ENCODE measurements at regions not wholly inside any gene's neighbourhood (a gene's known extent, or its start where the extent isn't known, plus 50 kb on each side); places are given as distances from the start of the nearest gene placed in this dataset.

DNA sequence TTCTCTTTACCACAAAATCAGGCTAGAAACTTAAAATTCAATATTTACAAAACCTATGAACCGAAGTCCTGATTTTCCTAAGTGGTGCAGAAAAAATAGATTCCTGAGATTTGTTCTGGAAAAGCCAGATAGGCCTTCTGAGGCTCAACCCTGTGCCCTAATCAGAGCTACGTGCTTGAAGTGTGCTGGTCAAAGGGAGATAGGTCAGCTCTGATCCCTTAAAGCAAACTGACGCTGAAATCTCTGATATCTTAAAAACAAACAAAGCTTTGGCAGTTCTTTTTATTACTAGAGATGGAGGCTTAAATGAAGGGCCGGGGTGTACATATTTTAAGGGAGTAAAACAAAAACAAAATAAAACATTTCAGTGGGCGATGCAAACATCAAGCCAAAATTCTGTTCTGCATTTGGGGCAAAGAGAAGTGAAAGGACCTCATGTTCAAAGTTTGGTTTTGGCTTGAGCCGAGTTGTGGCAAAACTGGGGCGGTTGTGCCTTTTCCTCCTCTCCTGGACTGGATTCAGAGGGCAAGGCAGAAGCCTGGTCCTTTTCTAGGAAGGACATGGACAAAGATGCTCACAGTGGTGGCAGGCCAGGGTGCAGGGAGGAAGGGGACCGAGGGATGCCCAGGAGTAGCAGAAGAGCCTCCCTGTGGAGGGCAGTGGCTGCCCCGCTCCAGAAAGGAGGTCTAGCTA is 295.0 kb downstream of the CDCA7 start:
- FAIRE-seq: no peak

DNA sequence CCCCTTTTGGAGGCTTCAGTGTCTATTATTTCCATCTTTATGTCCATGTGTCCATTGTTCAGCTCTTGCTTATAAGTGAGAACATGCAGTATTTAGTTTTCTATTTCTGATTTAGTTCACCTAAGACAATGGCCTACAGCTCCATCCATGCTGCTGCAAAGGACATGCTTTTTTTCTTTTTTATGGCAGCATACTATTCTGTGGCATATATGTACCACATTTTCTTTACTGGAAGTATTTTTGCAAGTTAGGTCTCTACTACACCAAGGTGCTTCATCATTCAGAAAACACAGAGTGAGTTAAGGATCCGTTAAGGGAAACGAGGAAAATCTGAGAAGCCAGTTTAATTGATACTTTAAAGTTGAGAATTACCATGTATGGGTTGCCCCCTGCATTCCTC is 297.2 kb downstream of the CDCA7 start:
- FAIRE-seq: no peak

DNA sequence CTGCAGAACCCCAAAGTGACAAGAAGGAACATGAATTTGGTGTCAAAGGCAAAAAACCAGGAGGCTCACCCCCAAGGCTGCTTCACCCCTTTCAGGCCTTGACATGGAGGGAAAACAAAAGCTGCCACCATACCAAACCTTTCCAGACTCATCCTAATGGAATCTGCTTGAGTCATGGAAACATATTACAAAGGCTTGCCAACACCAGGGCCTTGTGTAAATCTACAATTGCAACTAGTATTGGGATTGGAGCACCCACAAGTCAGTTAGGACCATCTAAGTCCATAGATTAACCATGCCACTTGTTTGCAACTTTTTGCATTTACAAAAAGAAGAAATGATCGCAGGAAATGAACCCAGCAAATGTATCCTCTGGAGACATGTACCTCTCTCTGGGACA is 297.6 kb downstream of the CDCA7 start:
- no peak for FAIRE-seq

DNA sequence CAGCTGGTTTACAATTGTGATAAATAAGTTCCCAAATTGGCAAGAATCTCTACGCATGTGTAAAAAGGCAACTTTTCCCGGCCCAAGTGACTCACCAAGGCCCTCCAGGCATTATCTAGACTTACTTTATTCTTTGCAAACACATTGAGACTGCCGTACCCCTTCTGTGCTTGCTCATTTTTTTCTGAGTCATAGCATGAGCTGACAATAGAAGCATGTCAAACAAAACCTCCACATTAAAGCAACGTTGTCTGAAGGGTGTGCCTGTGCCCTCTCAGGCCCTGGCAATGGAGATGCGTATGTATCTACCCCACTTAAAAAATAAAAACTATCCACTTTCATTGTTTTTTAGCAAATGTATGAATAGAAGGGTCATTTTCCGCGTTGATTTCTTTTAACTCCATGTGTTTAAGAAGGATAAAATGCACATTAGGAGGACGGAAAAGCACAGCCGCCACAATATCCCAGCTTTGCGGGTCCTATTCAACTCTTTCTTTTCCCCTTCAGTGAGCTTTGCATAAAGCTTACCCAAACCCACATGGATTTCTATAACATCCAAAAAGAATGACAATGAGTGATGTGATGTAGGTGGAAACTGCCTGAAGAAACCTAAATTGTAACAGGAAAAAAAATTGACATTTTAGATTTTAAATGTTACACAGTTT is 298.2 kb downstream of the CDCA7 start:
- FAIRE-seq: no peak

DNA sequence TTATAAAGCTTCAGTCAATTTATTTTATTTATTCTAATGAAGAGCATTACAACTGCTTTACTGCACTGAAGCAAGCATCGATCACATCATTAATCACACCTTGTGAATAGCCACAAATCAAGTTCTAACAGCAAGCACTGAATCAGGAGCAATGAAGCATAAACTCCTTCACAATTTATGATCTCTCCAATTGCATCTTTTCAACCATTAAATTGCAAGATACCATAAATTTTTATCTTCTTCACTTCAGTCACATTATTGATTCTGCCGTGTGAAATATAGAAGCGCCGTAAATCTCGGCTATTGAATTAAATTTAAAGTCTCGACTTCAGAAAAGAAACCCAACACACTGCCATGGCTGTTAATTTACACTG is 298.7 kb downstream of the CDCA7 start:
- no peak for FAIRE-seq

DNA sequence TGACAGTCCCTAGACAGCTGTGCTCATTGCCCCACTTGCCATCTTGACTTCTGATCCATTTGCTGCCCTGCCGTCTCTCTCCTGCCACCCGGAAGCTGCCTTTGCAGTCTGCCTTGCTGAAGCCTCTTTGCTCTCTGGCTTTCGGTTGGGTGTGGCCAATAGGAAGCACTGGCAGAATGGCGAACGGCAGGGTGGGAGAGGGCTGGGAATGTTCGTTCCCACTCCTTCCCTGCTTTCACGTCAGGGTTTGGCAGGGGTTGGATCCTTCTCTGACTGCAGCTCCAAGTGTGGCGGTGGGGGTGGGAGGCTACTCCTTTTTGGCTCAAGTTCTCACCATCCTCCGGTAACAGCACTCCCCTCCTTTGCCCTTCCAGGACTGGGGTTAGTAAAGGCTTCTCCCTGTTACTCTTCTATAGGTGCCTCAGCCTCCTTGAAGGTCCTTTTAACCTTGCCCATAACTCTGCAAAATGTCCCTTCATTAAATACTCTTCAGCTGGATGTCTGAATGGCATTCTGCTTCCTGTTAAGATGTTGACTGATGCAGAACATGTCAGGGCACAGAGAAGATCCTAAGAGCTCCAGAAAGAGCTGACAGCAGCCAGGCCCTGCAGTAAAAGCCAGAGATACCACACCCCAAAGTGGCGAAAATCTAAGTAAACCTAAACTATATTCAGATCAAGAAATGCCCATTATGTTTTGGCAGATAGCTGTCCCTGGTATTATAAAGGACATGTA is 299.7 kb downstream of the CDCA7 start:
- FAIRE-seq: no peak

DNA sequence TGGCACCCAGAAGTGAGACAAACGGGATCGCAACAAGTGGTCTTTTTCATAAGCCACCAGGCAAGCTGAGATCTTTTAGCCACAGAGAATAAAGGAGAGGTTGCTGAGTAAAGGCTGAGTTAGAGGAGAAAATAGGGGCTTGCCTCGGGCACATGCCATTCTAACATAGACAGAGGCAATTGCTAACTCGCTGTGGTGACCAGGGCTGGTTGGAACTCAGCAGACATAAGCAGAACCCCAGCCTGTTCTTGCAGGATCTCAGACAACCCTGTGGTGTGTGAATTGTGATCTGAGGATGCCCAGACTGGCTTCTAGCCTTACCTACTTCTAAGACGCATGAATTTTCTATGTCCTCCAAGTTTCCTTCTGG is 300.2 kb downstream of the CDCA7 start:
- no peak for FAIRE-seq

DNA sequence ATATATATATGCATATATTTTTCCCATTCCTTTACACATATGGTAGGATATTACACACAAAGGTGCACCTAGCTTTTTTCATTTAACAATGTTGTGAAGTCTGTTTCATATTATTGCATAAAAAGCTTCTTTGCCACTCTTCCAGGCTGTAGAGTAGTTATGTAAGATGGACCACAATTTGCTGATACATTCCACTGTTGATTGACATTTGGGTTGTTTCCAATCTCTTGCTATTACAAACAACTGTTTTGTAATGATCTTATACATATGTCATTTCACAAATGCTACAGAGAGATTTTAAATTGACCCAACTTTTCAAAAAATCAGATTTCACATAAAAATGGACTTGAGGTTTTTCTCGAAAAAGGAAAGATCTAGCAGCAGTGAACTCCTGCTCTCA is 301.4 kb downstream of the CDCA7 start:
- no peak for FAIRE-seq

DNA sequence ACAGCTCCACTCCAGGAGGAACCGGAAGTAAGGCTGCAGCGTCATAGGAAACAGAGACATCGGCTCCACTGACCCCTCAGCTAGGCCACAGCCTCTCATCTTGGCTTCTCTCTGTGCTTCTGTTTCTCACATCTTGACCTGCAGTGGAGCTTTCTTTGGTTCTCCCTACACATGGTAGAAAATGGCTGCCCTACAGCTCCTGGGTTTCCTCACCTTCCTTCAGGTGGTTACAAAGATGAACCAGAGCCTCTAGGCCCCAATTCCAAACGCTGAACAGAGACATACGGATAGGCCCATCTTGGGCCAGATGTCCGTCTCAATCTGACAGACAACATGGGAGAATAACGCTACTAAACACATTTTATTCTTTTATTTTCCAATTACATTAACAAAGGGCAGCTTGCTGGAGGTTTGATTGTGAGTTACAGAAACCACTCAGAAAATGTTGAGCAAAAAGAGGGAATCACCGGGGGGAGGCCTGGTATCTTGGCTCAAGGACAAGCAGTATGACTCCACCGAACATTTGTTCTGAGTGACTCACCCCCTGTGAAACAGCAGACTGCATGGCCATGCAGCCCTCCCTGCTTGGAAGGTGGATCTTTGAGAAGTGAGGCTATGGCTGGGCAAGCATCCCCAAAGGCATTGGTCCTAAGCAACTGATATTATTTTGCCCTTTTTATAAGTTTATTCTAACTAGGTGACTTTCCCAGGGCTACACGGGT is 303.5 kb downstream of the CDCA7 start:
- no peak for FAIRE-seq

DNA sequence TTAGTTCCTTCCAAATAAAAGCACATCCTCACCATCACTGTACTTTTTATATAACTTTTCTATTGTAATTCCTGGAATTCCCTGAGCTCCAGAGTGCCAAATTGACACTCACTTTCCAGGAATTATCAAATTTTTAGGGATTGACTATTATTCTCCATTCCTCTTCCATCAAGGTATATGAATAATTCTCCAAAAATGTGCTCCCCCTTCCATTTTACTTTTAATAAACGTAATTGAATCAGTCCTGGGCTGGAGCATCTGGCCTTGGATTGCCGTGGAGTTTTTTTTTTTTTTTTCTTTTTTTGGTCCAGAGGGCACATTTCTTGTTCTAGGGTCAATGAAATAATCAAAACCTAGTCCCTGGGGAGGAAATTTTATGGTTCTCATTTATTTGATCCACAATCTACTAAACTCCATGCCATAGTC is 304.3 kb downstream of the CDCA7 start:
- no peak for FAIRE-seq

DNA sequence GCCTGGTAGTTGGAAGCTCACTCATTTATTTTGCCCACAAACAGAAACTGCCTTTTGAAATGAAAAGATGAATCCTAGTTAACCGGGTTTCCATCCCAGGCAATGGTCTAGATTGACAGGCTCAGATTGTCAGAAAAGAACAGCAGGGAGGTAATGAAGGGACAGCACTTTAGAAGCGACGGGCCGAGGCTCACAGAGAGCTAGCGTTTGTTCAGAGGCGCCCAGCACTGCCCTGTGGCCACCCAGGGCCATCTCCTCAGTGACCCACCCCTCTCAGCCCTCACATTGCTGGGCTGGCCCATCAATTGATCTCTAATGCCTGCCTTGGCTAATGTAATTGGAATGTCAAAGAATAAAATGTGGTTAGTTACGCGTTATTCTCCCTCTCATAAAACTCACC is 304.8 kb downstream of the CDCA7 start:
- no peak for FAIRE-seq

DNA sequence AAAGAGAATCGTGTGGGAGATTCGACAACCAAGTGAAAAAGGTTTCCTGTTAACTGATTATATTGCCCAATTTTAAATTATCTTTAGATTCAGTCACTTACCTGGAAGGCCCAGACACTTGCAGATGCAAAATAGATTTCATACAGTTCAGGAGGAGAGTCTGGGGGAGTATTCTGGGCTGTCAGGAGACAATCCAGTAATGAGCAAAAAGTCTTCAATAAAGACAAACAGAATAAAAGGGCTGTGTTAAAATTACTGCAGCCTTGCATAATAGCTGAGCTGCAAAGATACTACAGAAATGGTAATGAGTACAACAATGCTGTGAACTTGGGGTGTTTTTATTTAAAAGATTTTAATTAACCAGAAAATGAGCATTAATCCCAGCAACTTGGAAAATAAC is 303.6 kb downstream of the SP3 start:
- no peak for FAIRE-seq

DNA sequence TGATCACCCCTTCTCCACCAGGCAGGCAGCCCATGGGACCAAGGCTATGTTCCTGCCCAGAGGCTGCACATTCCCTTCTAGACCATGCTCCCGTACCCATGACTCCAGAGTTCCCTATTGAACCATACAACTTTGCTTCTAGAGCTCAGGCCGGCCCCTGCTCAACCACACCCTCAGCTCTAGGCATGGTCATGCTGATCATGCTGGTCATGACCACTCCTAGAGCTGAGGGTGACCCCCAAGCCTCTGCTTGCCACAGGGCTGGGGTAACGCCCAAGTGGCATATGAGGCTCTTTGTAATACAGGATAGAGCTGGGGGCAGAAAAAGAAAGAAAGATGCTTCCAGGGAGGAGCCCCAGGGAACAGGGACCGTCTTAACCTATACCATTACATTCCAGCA is 301.8 kb downstream of the SP3 start:
- no peak for FAIRE-seq

DNA sequence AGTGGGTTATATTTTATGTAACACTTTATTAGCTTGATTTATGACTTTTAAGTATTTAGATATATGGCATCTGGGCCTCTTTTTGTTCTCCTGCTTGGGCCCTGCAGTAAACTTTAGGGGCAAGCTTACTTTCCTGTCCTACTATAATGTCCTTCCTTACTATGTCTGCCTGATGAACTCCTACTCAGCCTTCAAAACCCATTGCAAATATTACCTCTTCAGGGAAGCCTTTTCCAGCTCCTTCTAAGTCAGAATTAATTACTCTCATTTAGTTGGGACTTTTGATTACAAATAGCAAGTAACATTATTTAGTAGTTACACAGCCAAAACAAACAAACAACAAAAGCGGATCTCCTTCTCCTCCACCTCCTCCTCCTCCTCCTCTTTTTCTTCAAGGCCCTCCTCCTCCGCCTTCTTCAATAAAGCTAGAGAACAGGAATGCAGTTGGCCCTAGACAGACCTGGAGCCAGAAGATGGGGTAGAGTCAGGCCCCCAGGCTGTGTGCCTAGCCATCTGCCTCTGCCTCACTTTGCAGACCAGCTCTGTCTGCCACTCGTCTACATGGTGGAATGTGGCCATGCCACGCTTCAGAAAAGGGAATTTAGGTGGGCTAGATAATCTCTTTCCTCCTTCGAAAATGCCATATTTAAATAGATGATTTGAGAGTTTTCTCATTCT is 301.2 kb downstream of the SP3 start:
- no peak for FAIRE-seq

DNA sequence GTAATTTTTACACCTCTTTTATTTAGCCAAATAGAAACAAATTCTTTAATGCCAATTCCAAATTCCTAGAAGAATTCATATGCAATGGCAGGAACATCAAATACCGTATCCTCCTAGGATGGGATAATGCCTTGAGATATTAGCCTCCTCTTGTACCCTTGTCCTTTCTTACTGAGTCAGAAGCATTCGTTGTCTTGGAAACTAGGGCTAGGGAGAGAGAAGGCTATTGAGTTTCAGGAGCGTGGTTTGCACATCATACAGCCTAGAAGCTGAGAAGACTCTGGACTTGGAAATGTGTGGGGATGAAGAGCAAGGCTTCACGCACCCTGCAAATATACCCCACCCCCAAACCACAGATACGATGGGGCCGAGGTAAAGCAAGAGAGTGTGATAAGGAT is 300.7 kb downstream of the SP3 start:
- no peak for FAIRE-seq

DNA sequence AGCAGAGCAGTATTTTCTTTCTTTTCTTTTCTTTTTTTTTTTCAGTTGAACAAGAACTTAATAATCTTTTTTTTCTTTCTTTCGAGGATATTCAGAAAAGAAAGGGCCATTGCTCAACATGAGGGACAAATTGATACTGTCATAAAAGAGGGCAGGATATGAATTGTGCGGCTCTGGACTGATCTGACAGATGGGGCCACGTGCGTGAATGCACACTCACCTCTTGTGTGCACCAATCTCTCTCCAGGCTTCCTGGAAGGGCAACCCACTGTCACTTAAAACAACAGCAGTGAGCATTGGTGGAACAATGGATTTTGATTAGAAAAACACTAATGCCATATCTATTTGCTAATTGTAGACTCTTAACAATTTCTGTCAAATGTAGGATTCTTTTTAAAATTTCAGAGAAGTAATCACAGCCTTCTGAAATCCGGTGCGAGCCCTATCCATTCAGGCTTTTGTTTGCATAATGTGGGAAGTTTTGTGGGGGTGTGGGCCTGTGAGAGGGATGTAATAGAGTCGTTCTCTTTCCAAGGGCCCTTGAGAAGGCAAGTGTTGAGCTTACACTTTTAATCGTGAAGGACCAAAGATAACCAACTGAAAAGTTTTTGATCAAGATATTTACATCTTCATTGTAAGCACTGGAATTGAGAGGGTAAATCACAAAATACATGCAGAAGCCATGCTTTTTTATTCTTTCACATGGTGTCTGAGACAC is 298.8 kb downstream of the SP3 start:
- no peak for FAIRE-seq

DNA sequence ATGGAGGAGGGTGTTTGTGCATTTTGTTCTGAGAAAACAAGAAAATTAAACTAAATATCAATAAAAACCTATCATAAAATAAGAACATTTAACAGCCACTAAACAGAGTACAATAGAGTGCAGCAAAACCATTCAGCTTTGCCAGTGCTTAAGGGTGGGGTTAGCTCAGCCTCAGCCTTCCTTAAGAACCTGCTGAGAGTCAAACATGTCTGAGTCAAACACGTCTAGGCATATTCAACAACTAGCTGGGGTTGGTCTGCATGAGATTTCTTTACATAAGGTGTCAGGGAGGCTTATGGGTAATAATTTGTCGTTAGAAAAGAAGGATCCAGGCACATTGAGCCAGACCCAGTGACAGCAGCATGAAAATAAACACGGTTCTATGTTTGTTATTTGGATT is 298.2 kb downstream of the SP3 start:
- no peak for FAIRE-seq

DNA sequence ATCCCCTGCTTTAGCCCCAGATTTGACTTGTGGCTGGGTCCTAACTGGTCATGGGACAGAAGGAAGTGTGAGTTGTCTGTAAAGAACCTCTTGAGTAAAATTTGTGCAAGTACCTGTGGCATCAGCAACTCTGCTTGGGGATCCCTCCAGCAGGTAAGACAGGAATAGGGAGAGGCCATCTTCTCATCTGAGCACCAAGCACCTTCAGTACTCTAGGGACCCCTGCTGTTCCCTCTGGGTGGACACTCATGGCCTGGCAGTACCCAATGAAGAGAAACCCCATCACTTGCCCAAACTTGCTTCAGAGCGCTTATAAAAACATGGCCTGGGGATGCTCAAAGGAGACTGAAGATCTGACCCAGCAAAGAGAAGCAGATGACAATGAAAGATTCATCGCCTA is 297.8 kb downstream of the SP3 start:
- no peak for FAIRE-seq

DNA sequence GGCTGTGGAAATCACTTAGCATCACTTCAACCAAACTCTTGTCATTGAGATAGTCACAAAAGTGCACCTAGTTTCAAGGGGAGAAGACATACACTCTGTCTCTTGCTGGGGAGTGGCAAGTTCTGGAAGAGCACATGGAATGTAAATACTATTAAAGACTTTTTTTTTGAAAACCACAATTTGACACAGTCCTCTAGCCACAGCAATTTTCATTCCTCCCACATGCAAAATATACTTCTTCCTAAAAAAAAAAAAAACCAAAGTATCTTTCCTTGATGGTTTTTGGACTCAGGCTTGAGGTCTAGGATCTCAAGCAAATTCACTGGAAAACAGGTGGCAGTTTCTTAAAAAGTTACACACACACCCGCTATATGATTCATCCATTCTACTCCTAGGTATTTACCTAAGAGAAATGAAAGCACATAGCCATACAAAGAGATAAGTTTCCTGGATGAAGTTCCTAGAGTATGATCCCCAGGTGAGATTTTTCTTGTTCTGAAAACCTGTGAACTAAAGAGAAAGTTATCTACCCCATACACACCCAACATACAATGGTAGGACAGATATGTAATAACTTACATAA is 295.8 kb downstream of the SP3 start:
- no peak for FAIRE-seq

DNA sequence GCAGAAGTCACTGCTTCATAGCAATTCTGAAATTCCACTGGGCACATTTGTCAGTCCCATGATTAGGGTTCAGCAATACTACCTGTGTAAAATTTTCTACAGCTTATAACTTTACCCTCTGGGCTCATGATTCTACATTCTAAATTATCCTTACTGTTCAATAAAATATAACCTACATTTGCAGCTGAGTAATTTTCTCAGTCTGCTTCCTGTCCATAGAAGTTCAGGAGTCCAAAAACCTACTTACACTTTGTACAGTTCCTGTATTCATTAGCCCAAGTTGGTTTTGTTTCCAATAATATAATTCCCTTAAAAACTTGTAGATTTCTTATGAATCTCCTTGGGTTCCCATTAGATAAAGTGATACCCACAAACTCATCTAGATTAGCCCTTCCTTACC is 295.3 kb downstream of the SP3 start:
- FAIRE-seq: no peak

DNA sequence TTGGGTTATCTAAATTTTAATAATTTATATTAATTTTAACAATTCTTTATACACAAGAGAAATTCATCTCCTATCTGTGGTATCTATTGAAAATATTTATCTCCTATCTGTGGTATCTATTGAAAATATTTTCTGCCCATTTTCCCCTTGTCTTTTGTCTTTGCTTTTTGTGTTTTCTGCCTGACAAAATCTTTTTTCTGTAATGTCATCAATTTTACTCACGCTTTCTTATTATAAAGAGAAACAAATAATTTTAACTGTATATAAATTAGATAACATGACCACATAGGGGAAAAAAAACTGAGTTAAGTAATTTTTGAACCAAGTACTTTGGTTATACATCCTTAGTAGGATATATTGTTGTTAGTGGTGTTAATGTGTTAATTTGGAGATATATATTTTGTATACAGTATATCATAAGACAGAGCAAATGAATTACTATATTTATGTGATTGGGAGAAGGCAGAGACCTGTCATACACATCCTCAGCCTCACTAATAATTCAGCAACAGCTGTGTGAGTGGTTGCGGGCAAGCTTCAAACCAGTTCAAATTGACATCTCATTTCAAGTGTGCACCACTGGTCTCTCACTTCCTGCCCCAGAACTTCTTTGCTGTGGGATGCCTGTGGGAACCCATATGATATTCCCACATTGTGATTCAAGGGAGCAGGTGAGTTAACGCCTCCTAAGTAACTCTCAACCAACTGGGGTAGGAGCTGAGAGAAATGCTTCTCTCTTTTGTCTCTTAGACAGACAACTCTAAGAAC is 292.4 kb downstream of the SP3 start:
- no peak for FAIRE-seq
